GM12872 (cell line): ENCODE measurements at regions not wholly inside any gene's neighbourhood (a gene's known extent, or its start where the extent isn't known, plus 50 kb on each side); places are given as distances from the start of the nearest gene placed in this dataset.

Experiments
- TF ChIP-seq, protein P1 (sequence below): IDR thresholded peaks from 3 replicates; pipeline ENCODE4 v1.5.1; 2011; ENCODE audit warnings: low read depth, mild to moderate bottlenecking, low read length, moderate library complexity; ENCODE audit not compliant: insufficient read depth

- TF ChIP-seq, protein P1, sequence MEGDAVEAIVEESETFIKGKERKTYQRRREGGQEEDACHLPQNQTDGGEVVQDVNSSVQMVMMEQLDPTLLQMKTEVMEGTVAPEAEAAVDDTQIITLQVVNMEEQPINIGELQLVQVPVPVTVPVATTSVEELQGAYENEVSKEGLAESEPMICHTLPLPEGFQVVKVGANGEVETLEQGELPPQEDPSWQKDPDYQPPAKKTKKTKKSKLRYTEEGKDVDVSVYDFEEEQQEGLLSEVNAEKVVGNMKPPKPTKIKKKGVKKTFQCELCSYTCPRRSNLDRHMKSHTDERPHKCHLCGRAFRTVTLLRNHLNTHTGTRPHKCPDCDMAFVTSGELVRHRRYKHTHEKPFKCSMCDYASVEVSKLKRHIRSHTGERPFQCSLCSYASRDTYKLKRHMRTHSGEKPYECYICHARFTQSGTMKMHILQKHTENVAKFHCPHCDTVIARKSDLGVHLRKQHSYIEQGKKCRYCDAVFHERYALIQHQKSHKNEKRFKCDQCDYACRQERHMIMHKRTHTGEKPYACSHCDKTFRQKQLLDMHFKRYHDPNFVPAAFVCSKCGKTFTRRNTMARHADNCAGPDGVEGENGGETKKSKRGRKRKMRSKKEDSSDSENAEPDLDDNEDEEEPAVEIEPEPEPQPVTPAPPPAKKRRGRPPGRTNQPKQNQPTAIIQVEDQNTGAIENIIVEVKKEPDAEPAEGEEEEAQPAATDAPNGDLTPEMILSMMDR, result no peak
Observed at GRCh38 chr18:55121397-55122170, 162.3 kb upstream of the CCDC68 start.

DNA sequence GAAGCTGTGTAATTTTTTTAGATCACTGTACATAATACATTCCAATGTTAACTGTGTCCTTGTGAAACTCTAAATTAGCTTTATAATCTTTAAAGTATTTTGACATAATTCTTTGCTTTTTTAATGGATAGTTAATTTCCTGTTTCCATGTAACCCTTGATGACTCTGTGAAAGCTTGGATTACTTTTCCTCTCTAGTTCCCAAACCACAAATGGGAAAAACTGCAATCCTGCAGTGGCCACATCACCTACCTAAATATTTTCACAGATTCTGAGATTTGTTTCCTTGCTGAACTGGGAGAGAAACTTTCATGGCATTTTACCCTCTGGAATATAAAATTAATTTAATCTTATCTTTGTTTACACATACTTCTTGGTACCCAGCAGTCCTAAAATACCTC lies 161.6 kb upstream of the CCDC68 start:
- TF ChIP-seq, protein P1, result no peak

GRCh38 chr18:55119434-55119833 lies 160.2 kb upstream of the CCDC68 start:
- TF ChIP-seq, protein P1, result no peak

- TF ChIP-seq, protein P1, result no peak
Observed at GRCh38 chr18:55119016-55119415, 159.8 kb upstream of the CCDC68 start.

DNA sequence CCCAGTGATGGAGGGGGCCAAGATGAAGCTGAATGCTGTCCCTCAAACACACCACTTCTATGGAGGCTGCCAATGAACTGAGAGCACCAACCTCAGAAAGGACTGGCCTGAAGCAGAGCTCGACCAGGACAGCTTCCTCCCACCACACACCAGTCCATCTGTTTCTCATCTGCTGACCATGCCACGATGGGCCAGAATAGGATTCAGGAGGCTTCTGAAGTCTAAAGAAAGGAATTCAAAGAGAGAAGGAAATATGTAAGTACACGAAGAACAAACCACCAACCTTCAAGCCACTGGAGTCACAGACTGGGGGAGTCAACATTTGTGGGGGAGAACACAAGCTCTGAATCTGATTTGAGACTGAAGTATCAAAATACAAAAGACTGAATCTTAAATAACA lies 157.6 kb upstream of the CCDC68 start:
- TF ChIP-seq, protein P1, result no peak

GRCh38 chr18:55115606-55116005 lies 156.3 kb upstream of the CCDC68 start:
- TF ChIP-seq, protein P1, result no peak

- TF ChIP-seq, protein P1, result no peak
Observed at GRCh38 chr18:55114876-55115275, 155.6 kb upstream of the CCDC68 start.

DNA sequence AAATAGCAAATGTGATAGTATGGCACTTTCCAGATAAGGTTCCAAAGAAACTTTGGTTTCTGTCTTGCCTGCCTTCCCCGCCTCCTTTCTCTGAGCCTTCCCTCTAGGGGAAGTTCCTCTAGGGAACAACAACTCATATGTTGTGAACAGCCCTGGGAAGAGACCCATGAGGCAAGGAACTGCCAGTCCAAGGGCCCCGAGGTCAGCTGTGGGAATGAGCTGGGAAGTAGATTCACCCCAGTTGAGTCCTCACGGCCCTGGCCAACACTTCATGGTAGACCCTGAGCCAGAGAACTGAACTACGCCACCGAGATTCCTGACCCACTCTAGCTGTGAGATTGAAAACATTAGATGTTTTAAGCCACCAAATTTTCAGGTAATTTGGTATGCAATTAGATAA lies 154.5 kb upstream of the CCDC68 start:
- TF ChIP-seq, protein P1, result no peak
